Activated B cell treated with CpG ODN at 0.5 μM for 24 hours (primary cell): ENCODE measurements at regions not wholly inside any gene's neighbourhood (a gene's known extent, or its start where the extent isn't known, plus 50 kb on each side); places are given as distances from the start of the nearest gene placed in this dataset.

Experiments used
- ATAC-seq: fragments of 200-7000 bp; cut with Tn5 transposase; one replicate; pipeline ENCODE4 v1.10.0; 2021; ENCODE audit warnings: low read depth, mild to moderate bottlenecking, moderate library complexity
- CTCF ChIA-PET: fragments of 350-600 bp; sonication (Branson Sonifier 250); formaldehyde crosslinking; loops from one replicate; lab custom pipeline; 2021; ENCODE audit warnings: antibody characterized with exemption; lab: Charles Lee
- POLR2A ChIA-PET: fragments of 350-600 bp; sonication (Branson Sonifier 250); formaldehyde crosslinking; loops from one replicate; lab custom pipeline; 2021; ENCODE audit warnings: antibody characterized with exemption; lab: Charles Lee
- DNase-seq: peaks from one replicate; pipeline ENCODE4 v3.0.0; 2022
- H3K27ac Mint-ChIP-seq: one replicate; pipeline ENCODE4 v1.8.0; 2020; ENCODE audit warnings: mixed read lengths
- H3K27me3 Mint-ChIP-seq: one replicate; pipeline ENCODE4 v1.8.0; 2021; ENCODE audit warnings: mixed read lengths
- H3K36me3 Mint-ChIP-seq: one replicate; pipeline ENCODE4 v1.8.0; 2021; ENCODE audit warnings: low read depth, mixed read lengths
- H3K4me1 Mint-ChIP-seq: one replicate; pipeline ENCODE4 v1.8.0; 2021; ENCODE audit warnings: mixed read lengths
- H3K4me3 Mint-ChIP-seq: one replicate; pipeline ENCODE4 v1.8.0; 2020; ENCODE audit warnings: mild to moderate bottlenecking, mixed read lengths
- H3K9me3 Mint-ChIP-seq: one replicate; pipeline ENCODE4 v1.8.0; 2020; ENCODE audit warnings: mixed read lengths
- CTCF ChIP-seq: fragments of 200-600 bp; IDR thresholded peaks from one replicate; pipeline ENCODE4 v1.8.0; 2022; ENCODE audit warnings: antibody characterized with exemption, mild to moderate bottlenecking
- intact Hi-C: fragments of 100-400 bp; cut with micrococcal nuclease; formaldehyde crosslinking; loops from one replicate; pipeline ENCODE4 v1.15.1; 2024

- Mint-ChIP-seq H3K4me1 (no peaks in the 10 kb centered on the region), H3K36me3 (no peaks in the 10 kb centered on the region), H3K27me3 (peaks cover 2% of the 10 kb centered on the region), H3K9me3 (no peaks in the 10 kb centered on the region), H3K4me3 (no peak overlapping the region), H3K27ac (no peak overlapping the region)
- ATAC-seq (no peak), DNase-seq (no peak)
- intact Hi-C loops = no loop called here
- ChIA-PET CTCF (no interaction called here), POLR2A (no interaction called here)
- no peak for TF ChIP-seq CTCF
These were observed 119.0 kb upstream of the DAPK1 start for GRCh38 chr9:87378676-87379075.

- CTCF ChIA-PET = no interaction called here
- DNase-seq = no peak
These were observed 118.4 kb upstream of the DAPK1 start for GRCh38 chr9:87379300-87379699.

GRCh38 chr9:87381050-87381711 is 116.5 kb upstream of the DAPK1 start:
- TF ChIP-seq CTCF = no peak
- Mint-ChIP-seq H3K36me3 (no peaks in the 10 kb centered on the region), H3K9me3 (no peaks in the 10 kb centered on the region), H3K27me3 (no peaks in the 10 kb centered on the region), H3K4me1 (no peaks in the 10 kb centered on the region), H3K4me3 (no peak overlapping the region), H3K27ac (no peak overlapping the region)
- CTCF ChIA-PET = no interaction called here
- no peak for DNase-seq
- POLR2A ChIA-PET = no interaction called here
- intact Hi-C loops = no loop called here
- no peak for ATAC-seq

More at GRCh38 chr9:87379300-87379699, 118.4 kb upstream of the DAPK1 start:
- H3K4me1 Mint-ChIP-seq = no peaks in the 10 kb centered on the region
- no peak for ATAC-seq
- no peaks in the 10 kb centered on the region for H3K9me3 Mint-ChIP-seq
- no peaks in the 10 kb centered on the region for H3K36me3 Mint-ChIP-seq
- intact Hi-C loops = no loop called here
- H3K4me3 Mint-ChIP-seq = no peak overlapping the region
- H3K27me3 Mint-ChIP-seq = no peaks in the 10 kb centered on the region
- POLR2A ChIA-PET = no interaction called here
- no peak overlapping the region for H3K27ac Mint-ChIP-seq
- TF ChIP-seq CTCF = no peak

- POLR2A ChIA-PET = no interaction called here
- H3K27me3 Mint-ChIP-seq = no peaks in the 10 kb centered on the region
- H3K27ac Mint-ChIP-seq = no peak overlapping the region
- H3K4me1 Mint-ChIP-seq = no peaks in the 10 kb centered on the region
- H3K4me3 Mint-ChIP-seq = no peak overlapping the region
- no peaks in the 10 kb centered on the region for H3K9me3 Mint-ChIP-seq
- CTCF ChIA-PET = no interaction called here
- intact Hi-C loops = no loop called here
- TF ChIP-seq CTCF = no peak
- DNase-seq (no peak), ATAC-seq (no peak)
- H3K36me3 Mint-ChIP-seq = no peaks in the 10 kb centered on the region
These were observed 115.9 kb upstream of the DAPK1 start for GRCh38 chr9:87381746-87382145.

- Mint-ChIP-seq H3K36me3 (no peaks in the 10 kb centered on the region), H3K27me3 (peaks cover 2% of the 10 kb centered on the region), H3K4me1 (no peaks in the 10 kb centered on the region), H3K4me3 (no peak overlapping the region), H3K9me3 (no peaks in the 10 kb centered on the region), H3K27ac (no peak overlapping the region)
- TF ChIP-seq CTCF = no peak
- intact Hi-C loops = no loop called here
- ChIA-PET CTCF (no interaction called here), POLR2A (no interaction called here)
- DNase-seq (no peak), ATAC-seq (no peak)
These were observed 114.8 kb upstream of the DAPK1 start for GRCh38 chr9:87382900-87383299.
